EH (cell line): ENCODE measurements at regions not wholly inside any gene's neighbourhood (a gene's known extent, or its start where the extent isn't known, plus 50 kb on each side); places are given as distances from the start of the nearest gene placed in this dataset.
"Not testable (repeated sequence)": the region's sequence is repeated elsewhere in the genome, so short reads cannot be mapped to it uniquely, and the experiment has no call there.

Experiments used
- DNase-seq: peaks from one replicate; pipeline ENCODE4 v3.0.0-alpha.2; 2015; ENCODE audit warnings: low read depth

DNA sequence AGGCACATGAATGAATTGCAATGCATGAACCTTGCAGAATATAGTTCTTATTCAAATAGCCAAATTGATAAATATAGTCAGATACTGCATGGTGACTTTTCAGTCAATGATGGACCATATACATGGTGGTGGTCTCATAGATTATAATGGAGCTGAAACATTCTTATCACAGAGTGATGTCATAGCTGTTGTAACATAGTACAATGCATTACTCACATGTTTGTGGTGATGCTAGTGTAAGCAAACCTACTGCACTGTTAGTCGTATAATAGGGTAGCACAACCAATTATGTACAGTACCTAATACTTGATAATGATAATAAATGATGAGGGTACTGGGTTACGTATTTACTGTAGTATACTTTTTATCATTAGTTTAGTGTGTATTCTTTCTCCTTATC, 280.3 kb downstream of the BCAT1 start:
- DNase-seq = no peak

DNA sequence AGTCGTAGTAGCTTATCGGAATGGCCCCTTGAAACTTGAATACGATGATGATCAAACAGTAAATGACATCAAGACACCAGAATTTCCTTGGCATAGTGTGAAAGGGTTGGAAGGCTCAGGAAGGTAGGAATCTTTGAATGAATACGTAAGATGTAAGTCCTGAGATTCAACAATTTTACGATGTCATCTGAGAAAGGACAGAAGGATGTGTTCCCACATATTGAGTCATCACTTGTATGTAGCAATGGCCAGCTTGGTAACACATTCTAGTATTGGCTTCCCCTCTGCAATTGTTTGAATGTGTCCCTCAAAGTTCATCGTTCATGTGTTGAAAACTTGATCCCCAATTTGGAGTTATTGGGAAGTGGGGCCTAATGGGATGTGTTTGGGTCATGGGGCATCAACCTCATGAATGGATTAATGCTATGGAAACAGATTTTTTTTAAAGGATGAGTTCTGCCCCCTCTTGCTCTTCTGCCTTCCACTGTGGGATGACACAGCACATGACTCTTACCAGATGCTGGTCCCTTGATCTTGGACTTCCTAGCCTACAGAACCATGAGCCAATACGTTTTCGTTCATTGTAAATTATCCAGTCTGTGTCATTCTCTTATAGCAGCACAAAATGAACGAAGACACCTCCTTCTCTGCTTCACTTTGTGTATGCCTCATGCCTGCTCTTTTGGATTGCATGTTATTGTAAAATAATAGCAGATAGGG, 284.6 kb downstream of the BCAT1 start:
- DNase-seq = peak; percentile 11

- DNase-seq = peak; percentile 16
These were observed 287.2 kb downstream of the BCAT1 start for GRCh38 chr12:24661657-24662096.

DNA sequence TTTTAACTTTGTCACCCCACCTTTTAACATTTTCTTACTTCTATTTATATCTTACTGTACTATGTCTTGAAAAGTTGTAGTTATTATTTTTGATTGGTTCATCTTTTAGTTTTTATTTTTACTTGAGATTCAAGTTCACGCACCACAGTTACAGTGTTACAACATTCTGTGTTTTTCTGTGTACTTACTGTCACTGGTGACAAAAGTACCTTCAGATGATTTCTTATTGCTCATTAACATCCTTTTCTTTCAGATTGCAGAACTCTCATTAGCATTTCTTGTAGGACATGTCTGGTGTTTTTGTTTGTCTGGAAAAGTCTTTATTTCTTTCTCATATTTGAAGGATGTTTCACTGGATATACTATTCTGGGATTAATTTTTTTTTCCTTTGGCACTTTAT, 289.9 kb downstream of the BCAT1 start:
- no peak for DNase-seq

DNA sequence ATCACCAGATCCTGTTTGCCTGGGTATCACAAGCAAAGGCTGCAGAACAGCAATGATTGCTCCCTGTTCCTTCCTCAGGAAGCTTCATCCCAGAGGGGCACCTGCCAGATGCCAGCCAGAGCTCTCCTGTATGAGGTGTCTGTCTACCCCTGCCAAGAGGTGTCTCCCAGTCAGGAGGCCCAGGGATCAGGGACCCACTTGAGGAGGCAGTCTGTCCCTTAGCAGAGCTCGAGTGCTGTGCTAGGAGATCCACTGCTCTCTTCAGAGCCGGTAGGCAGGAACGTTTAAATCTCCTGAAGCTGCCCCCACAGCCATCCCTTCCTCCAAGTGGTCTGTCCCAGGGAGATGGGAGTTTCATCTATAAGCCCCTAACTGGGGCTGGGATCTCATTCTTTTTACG, 294.6 kb downstream of the BCAT1 start:
- not testable (repeated sequence) for DNase-seq

GRCh38 chr12:24649634-24650033, 299.3 kb downstream of the BCAT1 start:
- no peak for DNase-seq

DNA sequence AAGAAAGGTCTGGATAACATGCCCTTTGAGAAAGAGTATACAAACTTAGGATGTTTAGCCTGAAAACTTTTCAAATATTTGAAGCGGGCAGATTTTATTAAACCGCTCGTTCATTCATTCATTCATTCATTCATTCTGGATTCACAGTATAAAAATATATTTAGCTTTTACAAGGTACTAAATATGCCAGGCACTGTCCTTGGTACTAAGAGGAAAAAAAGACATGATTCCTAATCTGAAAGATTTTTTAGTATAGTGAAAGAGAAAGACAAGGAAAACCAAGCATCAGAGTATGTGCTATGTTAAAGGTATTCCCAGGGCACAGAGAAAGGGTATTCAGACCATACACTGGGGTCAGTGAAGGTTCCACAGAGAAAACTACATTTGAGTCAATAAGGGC, 299.7 kb downstream of the BCAT1 start:
- DNase-seq = no peak

GRCh38 chr12:24645254-24645653, 303.6 kb downstream of the BCAT1 start:
- DNase-seq = no peak

DNA sequence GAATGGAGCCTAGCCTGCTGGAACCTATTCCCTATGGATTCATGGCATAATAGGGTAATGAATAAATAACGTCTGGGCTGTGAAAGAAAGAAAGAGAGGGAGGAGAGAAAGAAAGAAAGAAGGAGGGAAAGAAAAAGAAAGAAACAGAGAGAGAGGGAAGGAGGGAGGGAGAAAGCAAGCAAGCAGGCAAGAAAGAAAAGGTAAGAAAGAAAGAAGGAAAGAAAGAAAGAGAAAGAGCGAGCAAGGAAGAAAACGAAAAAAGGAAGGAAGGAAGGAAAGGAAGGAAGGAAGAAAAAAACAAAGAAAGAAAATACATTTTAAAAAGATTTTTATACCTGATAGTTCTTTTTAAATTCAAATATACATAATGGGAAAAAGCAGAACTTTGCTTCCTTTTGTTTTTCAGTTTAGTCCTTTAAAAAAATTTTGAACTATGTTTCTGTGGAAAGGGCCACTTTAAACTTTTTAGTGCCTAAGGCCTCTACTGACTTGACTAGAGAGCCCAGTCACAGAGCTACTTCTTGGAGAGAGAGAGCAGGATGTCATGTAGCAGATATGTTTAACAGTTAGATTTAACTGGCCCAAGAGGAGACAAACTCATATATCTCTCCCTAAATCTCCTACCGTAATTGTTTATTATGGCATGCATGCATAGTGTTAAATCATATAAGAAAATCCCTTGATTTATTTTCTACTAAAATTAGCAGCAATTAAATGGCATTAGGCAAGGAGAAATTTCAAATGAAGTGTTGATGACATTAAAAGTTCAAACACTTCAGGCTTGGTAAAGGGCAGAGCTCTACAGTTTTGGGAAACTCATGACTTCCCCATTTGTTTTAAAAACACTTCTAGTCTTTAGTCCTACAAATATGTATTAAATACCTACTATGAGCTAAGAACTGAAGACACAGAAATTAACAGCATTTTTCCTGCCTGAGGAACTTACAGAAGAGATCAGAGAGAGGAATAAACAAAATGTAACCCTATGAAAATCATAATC, 305.5 kb downstream of the BCAT1 start:
- no peak for DNase-seq

DNA sequence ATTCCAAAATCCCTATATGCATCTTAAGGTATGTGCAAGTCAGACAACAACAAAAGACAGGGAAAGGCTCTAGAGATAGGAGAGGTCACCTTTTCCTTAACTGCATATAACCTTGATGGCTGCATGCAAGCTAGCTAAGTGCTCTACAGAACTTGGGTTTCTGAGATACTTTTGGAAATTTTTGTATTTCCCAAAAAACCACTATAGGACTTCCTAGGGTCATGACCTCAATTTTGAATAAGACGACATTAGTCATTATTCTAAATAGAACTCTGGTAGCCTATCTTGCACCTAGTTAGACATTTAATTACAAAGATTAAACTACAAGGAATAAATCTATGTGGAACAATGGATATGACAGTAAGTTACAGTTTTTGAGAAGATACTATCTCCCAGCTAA, 309.3 kb downstream of the BCAT1 start:
- DNase-seq = no peak

GRCh38 chr12:24632466-24632865, 316.4 kb downstream of the BCAT1 start:
- DNase-seq = no peak

GRCh38 chr12:24631676-24632426, 317.1 kb downstream of the BCAT1 start:
- DNase-seq = no peak

GRCh38 chr12:24630856-24631255, 318.0 kb downstream of the BCAT1 start:
- DNase-seq = no peak

DNA sequence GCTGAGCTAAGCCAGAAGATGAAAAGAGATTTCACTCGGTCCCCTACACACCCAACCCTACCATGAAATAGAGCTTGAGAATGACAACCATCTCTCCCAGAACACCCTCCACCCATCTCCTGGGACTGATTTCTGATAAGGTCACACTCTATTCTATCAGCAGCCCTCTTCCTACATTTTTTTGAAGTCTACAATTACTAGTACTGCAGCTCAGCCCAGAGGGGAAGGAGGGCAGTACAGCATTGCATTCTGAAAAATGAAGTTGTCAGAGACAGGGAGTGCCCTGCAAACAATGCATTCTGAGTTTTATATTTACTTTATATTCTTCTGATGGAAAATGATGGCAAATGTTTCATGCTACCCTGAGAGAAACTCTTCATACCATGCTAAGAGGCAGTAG, 318.5 kb downstream of the BCAT1 start:
- DNase-seq = no peak

DNA sequence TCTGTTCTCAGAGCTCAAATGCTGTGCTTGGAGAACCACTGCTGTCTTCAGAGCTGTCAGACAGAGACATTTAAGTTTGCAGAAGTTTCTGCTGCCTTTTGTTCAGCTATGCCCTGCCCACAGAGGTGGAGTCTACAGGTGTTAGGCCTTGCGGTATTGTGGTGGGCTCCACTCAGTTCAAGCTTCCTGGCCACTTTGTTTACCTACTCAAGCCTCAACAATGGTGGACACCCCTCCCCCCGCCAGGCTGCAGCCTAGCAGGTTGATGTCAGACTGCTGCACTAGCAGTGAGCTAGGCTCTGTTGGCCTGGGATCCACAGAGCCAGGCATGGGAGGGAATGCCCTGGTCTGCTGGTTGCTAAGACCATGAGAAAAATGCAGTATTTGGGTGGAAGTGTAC, 323.8 kb downstream of the BCAT1 start:
- no peak for DNase-seq

GRCh38 chr12:24619954-24620353, 328.9 kb downstream of the BCAT1 start:
- not testable (repeated sequence) for DNase-seq

DNA sequence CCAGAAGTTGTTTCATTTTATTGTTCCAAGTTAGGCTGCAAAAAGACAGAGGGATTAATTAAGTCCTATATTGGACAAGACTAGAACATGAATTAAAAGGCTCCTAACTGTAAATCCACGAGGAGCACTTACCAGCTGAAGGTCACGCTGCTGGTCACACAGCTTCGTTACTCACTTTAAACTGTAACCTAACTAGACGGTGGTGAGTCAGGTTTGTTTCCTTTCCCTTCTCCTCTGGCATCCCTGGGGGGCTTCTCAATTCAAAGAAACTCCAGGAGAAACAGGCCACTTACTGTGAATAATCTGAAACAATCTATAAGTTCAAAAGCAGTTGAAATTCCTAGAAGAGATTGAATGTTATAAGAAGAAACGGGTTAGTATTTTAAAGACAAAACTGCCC, 331.4 kb downstream of the BCAT1 start:
- peak; percentile 9 for DNase-seq

- peak; percentile 36 for DNase-seq
These were observed 332.9 kb downstream of the BCAT1 start for GRCh38 chr12:24615967-24616411.

GRCh38 chr12:24608637-24609285, 340.1 kb downstream of the BCAT1 start:
- peak; percentile 45 for DNase-seq

DNA sequence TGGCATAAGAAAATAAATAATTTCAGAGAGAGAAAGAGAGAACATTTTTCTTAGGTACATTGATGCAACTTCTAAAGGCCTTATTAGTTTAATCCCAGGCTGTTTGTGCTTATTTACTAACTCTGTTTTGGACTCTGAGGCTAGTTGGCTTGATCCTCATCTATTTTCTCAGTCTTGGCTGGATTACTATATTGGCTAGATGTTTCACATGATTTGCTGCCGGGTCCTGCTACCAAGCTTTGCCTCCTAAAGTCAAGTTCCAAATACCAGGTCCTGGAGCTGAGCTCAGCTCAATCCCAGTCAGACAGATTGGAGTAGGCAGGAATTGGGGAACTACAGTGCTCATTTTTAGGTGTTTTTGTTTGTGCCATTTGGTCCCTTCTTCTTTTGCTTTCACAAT, 340.8 kb downstream of the BCAT1 start:
- no peak for DNase-seq

GRCh38 chr12:24605916-24606315, 343.0 kb downstream of the BCAT1 start:
- DNase-seq = no peak

DNA sequence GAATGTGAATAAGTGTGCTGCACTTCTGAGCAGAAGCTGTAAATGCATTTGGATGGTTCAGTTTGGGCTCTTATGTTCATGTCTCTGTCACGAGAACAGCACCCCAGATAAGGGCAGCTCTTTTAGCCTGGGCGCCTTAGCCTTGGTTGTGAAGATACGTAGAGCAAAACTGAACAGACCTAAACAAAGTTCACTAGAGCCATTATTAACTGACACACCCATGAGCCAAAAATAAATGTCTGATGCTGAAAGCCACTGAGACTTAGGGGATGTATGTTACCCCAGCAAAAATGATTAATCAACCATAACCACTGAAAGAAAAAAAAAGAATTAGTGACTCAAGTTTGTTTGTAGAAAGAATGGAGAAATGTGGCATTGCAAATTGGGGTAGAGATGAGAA, 343.4 kb downstream of the BCAT1 start:
- DNase-seq = no peak
